GM23248 (cell line): ENCODE measurements at regions not wholly inside any gene's neighbourhood (a gene's known extent, or its start where the extent isn't known, plus 50 kb on each side); places are given as distances from the start of the nearest gene placed in this dataset.

ENCODE experiments used
- DNase-seq: peaks from one replicate; pipeline ENCODE4 v3.0.0-alpha.2; 2015
- H2AFZ ChIP-seq: fragments of 200-600 bp; sonication (generic); 2 replicates; pipeline ENCODE4 v1.6.1; 2016; ENCODE audit warnings: antibody characterized with exemption
- H3F3A ChIP-seq: fragments of 200-600 bp; sonication (generic); 2 replicates; pipeline ENCODE4 v1.6.1; 2016; ENCODE audit warnings: mild to moderate bottlenecking, antibody characterized with exemption, mixed run types; ENCODE audit not compliant: insufficient read depth
- H3K27ac ChIP-seq: fragments of 200-600 bp; sonication (generic); 2 replicates; pipeline ENCODE4 v1.5.1; 2016; ENCODE audit warnings: mild to moderate bottlenecking
- H3K27me3 ChIP-seq: fragments of 200-600 bp; sonication (generic); replicated peaks from 2 replicates; pipeline ENCODE4 v1.6.1; 2016; ENCODE audit warnings: mild to moderate bottlenecking; ENCODE audit not compliant: insufficient read depth
- H3K36me3 ChIP-seq: fragments of 200-600 bp; sonication (generic); 2 replicates; pipeline ENCODE4 v1.6.1; 2016; ENCODE audit warnings: low read depth, mild to moderate bottlenecking
- H3K4me1 ChIP-seq: fragments of 200-600 bp; sonication (generic); 2 replicates; pipeline ENCODE4 v1.6.1; 2016; ENCODE audit warnings: mild to moderate bottlenecking; ENCODE audit not compliant: insufficient read depth
- H3K4me2 ChIP-seq: fragments of 200-600 bp; sonication (generic); one replicate; pipeline ENCODE4 v1.6.1; 2016; ENCODE audit warnings: mild to moderate bottlenecking; ENCODE audit not compliant: unreplicated experiment
- H3K4me3 ChIP-seq: fragments of 200-600 bp; sonication (generic); 2 replicates; pipeline ENCODE4 v1.5.1; 2016; ENCODE audit warnings: mild to moderate bottlenecking
- H3K79me2 ChIP-seq: fragments of 200-600 bp; sonication (generic); 2 replicates; pipeline ENCODE4 v1.6.1; 2016; ENCODE audit warnings: mild to moderate bottlenecking; ENCODE audit not compliant: insufficient read depth
- H3K9ac ChIP-seq: fragments of 200-600 bp; sonication (generic); 2 replicates; pipeline ENCODE4 v1.6.1; 2016; ENCODE audit warnings: mild to moderate bottlenecking
- H3K9me2 ChIP-seq: fragments of 200-600 bp; sonication (generic); 2 replicates; pipeline ENCODE4 v1.6.1; 2016; ENCODE audit warnings: mixed run types, mild to moderate bottlenecking, moderate library complexity; ENCODE audit not compliant: insufficient read depth
- H3K9me3 ChIP-seq: fragments of 200-600 bp; sonication (generic); one replicate; pipeline ENCODE4 v1.6.1; 2017; ENCODE audit warnings: low read depth
- H4K20me1 ChIP-seq: fragments of 200-600 bp; sonication (generic); 2 replicates; pipeline ENCODE4 v1.6.0; 2016; ENCODE audit not compliant: insufficient read depth
- EZH2 ChIP-seq: fragments of 200-600 bp; sonication (generic); IDR thresholded peaks from 2 replicates; pipeline ENCODE4 v1.6.1; 2018; ENCODE audit warnings: antibody characterized with exemption, mild to moderate bottlenecking; ENCODE audit not compliant: insufficient read depth, poor library complexity, severe bottlenecking
- EZH2phosphoT487 ChIP-seq: fragments of 200-600 bp; sonication (generic); IDR thresholded peaks from 2 replicates; pipeline ENCODE4 v1.6.1; 2018; ENCODE audit warnings: antibody characterized with exemption, moderate library complexity, mild to moderate bottlenecking, low read depth; ENCODE audit not compliant: insufficient read depth
- WGBS, 2 experiments: methylation state at CpG; one replicate each; pipeline ENCODE4 v1.1.6; 2015 to 2017; ENCODE audit warnings: low lambda C conversion rate in 2 of 2, low coverage in 1 of 2; ENCODE audit errors: missing lambda C conversion rate in 2 of 2; 5-methylcytosine and 5-hydroxymethylcytosine counted together
- in situ Hi-C: fragments of 300-500 bp; cut with MboI; formaldehyde crosslinking; loops from 2 replicates; pipeline ENCODE4 v1.15.0; 2020

DNA sequence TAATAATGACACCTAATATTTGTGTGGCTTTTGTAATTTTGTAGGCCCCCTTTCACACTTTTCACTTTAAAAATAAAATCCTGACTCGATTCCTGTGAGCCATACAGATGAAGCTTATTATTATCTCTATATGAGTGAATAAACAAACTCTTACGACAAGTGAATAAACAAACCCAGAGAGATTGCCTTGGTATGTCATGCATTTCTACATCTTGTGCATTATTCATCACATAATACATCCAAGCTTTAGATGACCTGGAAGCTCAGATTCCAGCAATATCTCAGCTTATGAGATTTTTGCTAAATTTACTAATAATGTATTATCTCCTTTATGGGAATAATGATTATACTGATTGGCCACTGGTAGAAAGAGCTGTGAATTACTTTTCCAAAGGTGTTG, 248.2 kb downstream of the TBX18 start:
- TF ChIP-seq EZH2 (no peak), EZH2phosphoT487 (no peak)
- H3K79me2 ChIP-seq = no peaks in the 10 kb centered on the region
- H3K4me2 ChIP-seq = no peak overlapping the region
- H3K9me3 ChIP-seq = no peaks in the 10 kb centered on the region
- no peaks in the 10 kb centered on the region for H3K9me2 ChIP-seq
- in situ Hi-C loops = no loop called here
- no peaks in the 10 kb centered on the region for H3F3A ChIP-seq
- WGBS, 2 experiments = 75 to 83% methylated on average over 2 of the region's 2 CpGs
- no peak for DNase-seq
- H3K27me3 ChIP-seq = no peaks in the 10 kb centered on the region
- no peak overlapping the region for H3K27ac ChIP-seq
- no peaks in the 10 kb centered on the region for H3K4me1 ChIP-seq
- no peak overlapping the region for H3K4me3 ChIP-seq
- H3K9ac ChIP-seq = no peak overlapping the region
- no peak overlapping the region for H2AFZ ChIP-seq
- no peaks in the 10 kb centered on the region for H3K36me3 ChIP-seq
- H4K20me1 ChIP-seq = no peaks in the 10 kb centered on the region

DNA sequence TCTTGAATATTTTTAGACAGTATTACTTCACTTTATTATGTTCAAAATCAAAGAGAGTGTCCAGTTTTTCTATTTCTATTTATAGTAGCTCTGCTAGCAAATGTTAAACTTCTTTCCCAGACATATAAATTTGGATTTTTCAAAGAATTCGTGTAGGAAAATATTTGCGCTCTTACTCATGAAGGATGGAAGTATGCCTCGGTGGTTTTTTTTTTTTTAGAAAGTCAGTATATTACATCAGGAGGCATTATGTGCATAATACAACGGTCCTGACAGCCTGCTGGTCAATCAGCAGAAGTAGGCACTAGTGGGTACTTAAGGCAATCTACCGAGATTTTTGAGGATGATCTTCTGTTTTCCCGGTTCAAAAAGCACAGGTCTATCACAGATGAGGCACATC, 249.3 kb downstream of the TBX18 start:
- H4K20me1 ChIP-seq = no peaks in the 10 kb centered on the region
- no peaks in the 10 kb centered on the region for H3K27me3 ChIP-seq
- no peaks in the 10 kb centered on the region for H3K9me2 ChIP-seq
- H3K4me2 ChIP-seq = no peak overlapping the region
- no peak overlapping the region for H3K27ac ChIP-seq
- no peak for DNase-seq
- no peaks in the 10 kb centered on the region for H3K36me3 ChIP-seq
- H3K4me3 ChIP-seq = no peak overlapping the region
- TF ChIP-seq EZH2phosphoT487 (no peak), EZH2 (no peak)
- H3K9me3 ChIP-seq = no peaks in the 10 kb centered on the region
- no peaks in the 10 kb centered on the region for H3F3A ChIP-seq
- WGBS, 2 experiments = 87 to 92% methylated on average over 6 of the region's 6 CpGs
- in situ Hi-C loops = no loop called here
- no peaks in the 10 kb centered on the region for H3K79me2 ChIP-seq
- no peak overlapping the region for H3K9ac ChIP-seq
- no peak overlapping the region for H2AFZ ChIP-seq
- no peaks in the 10 kb centered on the region for H3K4me1 ChIP-seq

DNA sequence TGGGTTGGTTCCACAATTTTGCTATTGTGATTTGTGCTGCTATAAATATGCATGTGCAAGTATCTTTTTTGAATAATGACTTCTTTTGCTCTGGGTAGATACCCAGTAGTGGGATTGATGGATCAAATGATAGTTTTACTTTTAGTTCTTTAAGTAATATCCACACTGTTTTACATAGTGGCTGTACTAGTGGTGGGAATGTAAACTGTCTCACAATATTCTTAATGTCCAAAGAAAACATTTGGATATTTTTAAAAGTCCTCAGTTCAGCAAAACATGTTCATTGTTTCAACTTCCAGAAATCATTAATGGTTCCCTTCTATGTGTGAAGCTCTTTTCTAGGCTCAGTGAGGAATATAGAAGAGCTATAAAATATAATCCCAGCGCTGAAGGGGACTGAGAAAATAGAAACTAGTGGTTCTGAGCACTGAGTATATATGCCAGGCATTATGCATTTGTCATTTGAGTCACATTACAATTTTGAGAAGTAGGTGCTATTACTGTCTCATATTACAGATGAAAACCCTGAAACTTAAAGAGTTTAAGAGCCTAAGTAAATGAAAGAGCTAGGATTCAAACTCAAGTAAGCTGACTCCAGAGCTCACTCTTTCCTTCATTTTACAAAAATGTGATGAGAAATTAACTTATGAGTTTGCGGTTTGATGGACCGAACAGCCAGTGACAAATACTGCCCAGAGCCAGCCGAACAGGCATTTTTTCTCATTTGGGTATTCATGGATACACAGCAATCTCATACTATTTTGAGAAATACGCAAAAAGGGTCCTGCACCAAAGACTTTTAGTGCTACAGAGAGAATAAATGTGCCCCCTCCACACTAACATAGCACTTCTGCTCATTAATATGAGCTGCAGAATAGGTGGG, 250.1 kb downstream of the TBX18 start:
- TF ChIP-seq EZH2 (no peak), EZH2phosphoT487 (no peak)
- no peaks in the 10 kb centered on the region for H3K9me3 ChIP-seq
- H3K79me2 ChIP-seq = no peaks in the 10 kb centered on the region
- WGBS, 2 experiments = 88 to 89% methylated on average over 5 of the region's 5 CpGs
- no peaks in the 10 kb centered on the region for H3K9me2 ChIP-seq
- H3K36me3 ChIP-seq = no peaks in the 10 kb centered on the region
- H4K20me1 ChIP-seq = no peaks in the 10 kb centered on the region
- H3K4me1 ChIP-seq = peaks cover 4% of the 10 kb centered on the region
- no peak overlapping the region for H3K9ac ChIP-seq
- H3K27me3 ChIP-seq = no peaks in the 10 kb centered on the region
- no peak overlapping the region for H3K4me3 ChIP-seq
- DNase-seq = no peak
- in situ Hi-C loops = no loop called here
- no peaks in the 10 kb centered on the region for H3F3A ChIP-seq
- no peak overlapping the region for H3K27ac ChIP-seq
- no peak overlapping the region for H2AFZ ChIP-seq
- no peak overlapping the region for H3K4me2 ChIP-seq

DNA sequence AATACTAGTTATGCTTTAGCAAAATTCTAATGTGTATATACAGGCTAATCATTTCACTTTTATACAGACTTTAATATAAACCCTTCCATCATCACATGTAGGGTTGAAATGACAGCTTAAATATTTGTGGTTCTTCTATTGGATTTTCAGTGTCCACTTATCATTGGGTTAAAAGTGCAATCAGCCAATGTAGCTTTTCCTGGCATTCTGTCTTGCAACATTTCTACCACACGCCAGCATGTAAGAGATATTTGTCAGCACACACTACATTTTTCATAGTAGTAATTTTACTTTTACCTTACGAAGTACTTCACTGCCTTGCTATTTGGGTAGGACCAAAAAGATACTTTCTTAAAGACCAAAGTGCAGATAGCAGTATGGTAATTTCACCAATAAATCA, 252.0 kb downstream of the TBX18 start:
- WGBS, 2 experiments = 58 to 70% methylated on average over 2 of the region's 2 CpGs
- peaks cover 4% of the 10 kb centered on the region for H3F3A ChIP-seq
- H3K4me1 ChIP-seq = peaks cover 15% of the 10 kb centered on the region
- no peak overlapping the region for H2AFZ ChIP-seq
- no peak overlapping the region for H3K4me2 ChIP-seq
- TF ChIP-seq EZH2phosphoT487 (no peak), EZH2 (no peak)
- H3K27me3 ChIP-seq = no peaks in the 10 kb centered on the region
- no peaks in the 10 kb centered on the region for H3K36me3 ChIP-seq
- H3K9ac ChIP-seq = no peak overlapping the region
- no peak overlapping the region for H3K27ac ChIP-seq
- no peaks in the 10 kb centered on the region for H3K79me2 ChIP-seq
- H3K4me3 ChIP-seq = no peak overlapping the region
- H3K9me2 ChIP-seq = no peaks in the 10 kb centered on the region
- in situ Hi-C loops = no loop called here
- H4K20me1 ChIP-seq = no peaks in the 10 kb centered on the region
- H3K9me3 ChIP-seq = no peaks in the 10 kb centered on the region
- DNase-seq = peak; percentile 7
